NCI-H748 (cell line): ENCODE measurements at regions not wholly inside any gene's neighbourhood (a gene's known extent, or its start where the extent isn't known, plus 50 kb on each side); places are given as distances from the start of the nearest gene placed in this dataset.

Experiments
- DNase-seq: peaks from one replicate; lab custom pipeline; 2025; ENCODE audit not compliant: unreplicated experiment; lab: John Stamatoyannopoulos, UW

GRCh38 chr1:221801773-221802516 is 60.1 kb upstream of the DUSP10 start:
- DNase-seq: no peak

- DNase-seq: no peak
Observed at GRCh38 chr1:221801251-221801661, 59.4 kb upstream of the DUSP10 start.

- DNase-seq: no peak
Observed at GRCh38 chr1:221800831-221801230, 58.9 kb upstream of the DUSP10 start.

GRCh38 chr1:221797506-221797905 is 55.6 kb upstream of the DUSP10 start:
- no peak for DNase-seq

- no peak for DNase-seq
Observed at GRCh38 chr1:221796700-221797099, 54.8 kb upstream of the DUSP10 start.

GRCh38 chr1:221795380-221795779 is 53.5 kb upstream of the DUSP10 start:
- DNase-seq: no peak

- no peak for DNase-seq
Observed at GRCh38 chr1:221794935-221795334, 53.0 kb upstream of the DUSP10 start.

- DNase-seq: no peak
Observed at GRCh38 chr1:221794079-221794670, 52.3 kb upstream of the DUSP10 start.

GRCh38 chr1:221793439-221794078 is 51.7 kb upstream of the DUSP10 start:
- no peak for DNase-seq

- no peak for DNase-seq
Observed at GRCh38 chr1:221791846-221792245, 50.0 kb upstream of the DUSP10 start.
